Fibroblast of skin of right quadriceps (primary cell): ENCODE measurements at regions not wholly inside any gene's neighbourhood (a gene's known extent, or its start where the extent isn't known, plus 50 kb on each side); places are given as distances from the start of the nearest gene placed in this dataset.

Experiments used
- DNase-seq: peaks from one replicate; pipeline ENCODE4 v3.0.0-alpha.2; 2013

DNA sequence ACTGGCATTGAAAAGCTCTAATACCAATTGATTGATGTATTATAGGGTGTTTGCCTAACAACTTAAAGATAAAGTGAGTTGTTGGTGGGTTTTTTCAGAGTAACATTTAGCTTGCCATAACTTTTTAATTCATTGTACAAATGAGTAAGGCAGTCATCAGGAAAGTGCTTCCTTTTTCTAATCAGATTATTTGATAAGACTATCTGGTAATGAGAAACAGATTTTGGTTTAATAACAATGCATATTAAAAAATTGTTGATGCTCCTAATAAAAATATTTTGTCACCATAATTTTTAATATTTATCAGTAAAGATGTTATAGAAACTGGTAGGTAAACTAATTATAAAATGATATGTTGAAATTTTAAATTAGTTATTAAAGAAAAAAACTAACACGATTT, 51.3 kb downstream of the BLTP1 start:
- DNase-seq, result no peak

DNA sequence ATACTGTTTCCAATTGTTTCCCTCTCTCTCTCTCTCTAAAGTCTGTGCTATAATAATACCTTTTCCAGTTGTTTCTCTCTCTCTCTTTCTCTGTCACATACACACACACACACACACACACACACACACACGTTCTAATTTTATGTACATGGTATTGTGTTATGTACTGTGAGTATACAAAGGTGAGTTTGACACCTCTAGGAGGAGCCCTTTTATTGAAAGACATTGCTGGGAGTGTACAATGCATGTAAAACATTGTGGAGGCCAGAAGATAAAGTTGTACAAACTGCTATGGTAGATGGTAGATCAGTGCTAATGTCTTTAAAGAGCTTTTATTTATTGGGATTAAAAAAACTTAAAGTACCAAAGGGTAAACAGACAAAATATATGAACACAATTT, 53.6 kb downstream of the BLTP1 start:
- DNase-seq, result no peak

- no peak for DNase-seq
Measured at GRCh38 chr4:122212880-122213279, 60.7 kb downstream of the BLTP1 start.

DNA sequence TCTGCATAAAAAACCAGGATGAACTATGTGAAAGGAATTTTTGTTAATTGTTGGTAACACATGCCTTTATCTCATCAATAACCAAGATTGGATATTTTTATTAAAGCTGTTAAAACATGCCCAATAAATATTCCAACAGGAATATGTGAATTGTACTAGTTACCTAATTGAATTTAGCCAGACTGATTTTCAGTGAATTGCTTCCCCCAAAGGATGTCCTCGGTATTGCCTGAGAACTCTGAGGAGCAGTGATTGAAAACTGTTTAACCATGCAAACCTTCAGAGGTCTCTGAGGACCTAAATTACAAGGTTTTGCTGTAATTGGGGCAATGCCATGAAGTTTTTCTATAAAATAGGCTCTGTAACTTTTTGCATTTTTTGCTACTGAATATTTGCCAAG, 66.6 kb downstream of the BLTP1 start:
- peak; percentile 21 for DNase-seq

DNA sequence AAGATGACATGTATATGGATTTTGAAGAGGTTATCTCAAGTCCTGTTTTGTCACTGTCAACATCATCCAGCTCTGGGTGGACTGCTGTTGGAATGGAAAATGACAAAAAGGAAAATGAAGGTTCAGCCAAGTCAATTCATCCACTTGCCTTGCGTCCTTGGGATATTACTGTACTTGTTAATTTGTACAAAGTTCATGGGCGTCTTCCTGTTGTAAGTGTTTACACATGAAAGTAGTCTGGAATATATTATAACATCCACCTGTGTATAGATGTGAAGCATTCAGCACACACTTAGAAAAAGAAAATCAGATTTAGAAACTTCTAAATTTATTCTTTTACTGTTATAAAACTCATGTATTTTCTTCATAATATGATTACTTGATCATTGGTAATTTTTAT, 67.2 kb downstream of the BLTP1 start:
- no peak for DNase-seq

GRCh38 chr4:122221322-122221721, 69.2 kb downstream of the BLTP1 start:
- no peak for DNase-seq

- DNase-seq, result peak; percentile 36
Measured at GRCh38 chr4:122224348-122224747, 72.2 kb downstream of the BLTP1 start.

GRCh38 chr4:122227202-122227601, 75.1 kb downstream of the BLTP1 start:
- no peak for DNase-seq

DNA sequence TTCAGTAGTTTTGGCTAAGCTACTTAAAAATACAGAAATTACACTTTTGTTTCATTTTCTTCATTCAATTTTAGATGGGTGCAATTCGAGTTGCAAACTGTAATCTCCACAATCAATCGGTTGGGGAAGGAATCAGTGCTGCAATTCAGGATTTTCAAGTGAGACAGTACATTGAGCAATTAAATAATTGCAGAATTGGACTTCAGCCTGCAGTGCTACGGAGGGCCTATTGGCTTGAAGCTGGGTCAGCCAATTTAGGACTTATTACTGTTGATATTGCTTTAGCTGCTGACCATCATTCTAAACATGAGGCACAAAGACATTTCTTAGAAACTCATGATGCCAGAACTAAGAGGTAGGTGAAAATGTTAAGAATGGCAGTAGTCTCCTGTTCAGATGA, 77.7 kb downstream of the BLTP1 start:
- no peak for DNase-seq

- no peak for DNase-seq
Measured at GRCh38 chr4:122232633-122233032, 80.5 kb downstream of the BLTP1 start.

GRCh38 chr4:122234686-122235085, 82.6 kb downstream of the BLTP1 start:
- DNase-seq, result no peak

DNA sequence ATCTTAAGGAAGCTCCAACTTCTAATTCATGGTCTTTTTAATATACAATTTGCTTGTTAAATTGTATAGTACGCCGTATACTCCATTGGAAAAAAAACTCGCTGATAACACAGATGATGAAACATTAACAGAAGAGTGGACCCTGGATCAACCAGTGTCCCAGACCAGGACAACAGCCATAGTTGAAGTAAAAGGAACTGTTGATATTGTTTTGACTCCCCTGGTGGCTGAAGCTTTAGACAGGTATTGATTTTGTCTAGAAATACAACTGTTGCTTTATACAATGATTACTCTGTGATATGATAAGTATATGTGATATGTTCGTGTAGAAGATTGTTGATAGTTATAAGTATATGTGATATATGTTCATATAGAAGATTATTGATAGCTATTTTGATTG, 91.7 kb downstream of the BLTP1 start:
- no peak for DNase-seq

DNA sequence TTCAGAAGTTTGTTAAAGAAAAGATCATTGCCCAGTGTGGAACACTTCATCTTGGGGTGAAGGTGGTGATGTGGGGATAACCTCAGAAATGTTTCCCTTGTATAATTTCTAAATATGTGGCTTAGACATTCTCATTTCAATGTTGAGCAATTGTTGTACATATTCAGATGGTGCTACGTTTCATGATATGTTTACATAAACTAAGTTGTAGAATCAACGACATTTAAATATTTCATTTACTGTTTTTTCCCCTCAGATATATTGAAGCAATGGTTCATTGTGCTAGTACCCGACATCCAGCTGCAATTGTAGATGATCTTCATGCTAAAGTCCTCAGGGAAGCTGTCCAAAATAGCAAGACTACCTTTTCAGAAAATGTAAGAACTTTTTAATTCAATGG, 92.6 kb downstream of the BLTP1 start:
- no peak for DNase-seq

- no peak for DNase-seq
Measured at GRCh38 chr4:122246551-122246950, 94.4 kb downstream of the BLTP1 start.

- no peak for DNase-seq
Measured at GRCh38 chr4:122249357-122249756, 97.2 kb downstream of the BLTP1 start.

- DNase-seq, result no peak
Measured at GRCh38 chr4:122252584-122252983, 100.5 kb downstream of the BLTP1 start.

DNA sequence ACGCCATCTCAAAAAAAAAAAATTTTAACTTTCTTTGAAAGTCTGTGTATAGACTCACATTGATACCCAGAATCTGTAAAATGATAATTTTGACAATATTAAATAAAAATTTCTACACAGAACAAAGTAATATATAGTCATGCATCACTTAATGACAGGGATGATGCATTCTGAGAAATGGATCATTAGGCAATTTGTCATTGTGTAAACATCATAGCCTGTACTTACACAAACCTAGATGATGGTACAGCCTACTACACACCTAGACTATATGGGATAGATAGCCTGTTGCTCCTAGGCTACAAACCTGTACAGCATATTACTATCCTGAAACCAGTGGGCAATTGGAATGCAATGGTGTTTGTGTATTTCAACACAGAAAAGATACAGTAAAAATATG, 107.7 kb downstream of the BLTP1 start:
- no peak for DNase-seq

GRCh38 chr4:122276359-122276758, 102.5 kb upstream of the ADAD1 start:
- no peak for DNase-seq

DNA sequence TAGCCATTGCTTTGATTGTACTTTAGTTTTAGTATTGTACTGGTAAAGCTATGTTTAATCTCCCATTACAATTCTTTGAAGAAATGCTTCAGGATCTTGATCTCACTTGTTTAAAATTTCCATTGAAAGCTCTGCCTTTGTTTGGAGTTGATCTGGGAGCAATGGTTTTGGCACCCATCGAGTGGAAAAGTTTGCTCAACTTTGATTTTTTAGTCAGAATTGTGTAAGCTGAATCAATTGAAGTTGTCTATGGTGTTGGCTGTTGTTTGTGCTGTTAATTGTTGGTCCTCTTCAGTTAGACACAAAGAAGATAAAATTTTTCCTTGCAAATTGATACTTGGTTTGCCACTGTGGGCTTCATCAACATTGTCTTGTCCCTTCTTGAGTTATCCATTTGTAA, 99.8 kb upstream of the ADAD1 start:
- DNase-seq, result no peak

DNA sequence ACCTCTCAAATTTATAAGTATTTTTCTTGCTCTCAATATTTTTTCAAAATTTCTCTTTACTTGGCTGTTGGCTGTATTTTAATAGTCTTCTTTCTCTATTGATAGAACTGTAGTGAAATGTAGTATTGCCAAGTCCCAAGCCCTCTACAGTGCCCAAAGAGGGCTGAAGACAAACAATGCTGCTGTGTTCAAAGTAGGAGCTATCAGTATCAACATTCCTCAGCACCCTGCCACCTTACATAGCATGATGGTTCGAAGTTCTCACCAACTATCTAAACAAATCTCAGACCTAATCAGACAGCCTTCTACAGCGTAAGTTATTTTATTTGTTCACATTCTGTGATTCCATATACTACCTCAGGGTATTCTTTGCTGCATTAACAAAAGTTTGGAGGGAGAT, 99.1 kb upstream of the ADAD1 start:
- DNase-seq, result no peak

DNA sequence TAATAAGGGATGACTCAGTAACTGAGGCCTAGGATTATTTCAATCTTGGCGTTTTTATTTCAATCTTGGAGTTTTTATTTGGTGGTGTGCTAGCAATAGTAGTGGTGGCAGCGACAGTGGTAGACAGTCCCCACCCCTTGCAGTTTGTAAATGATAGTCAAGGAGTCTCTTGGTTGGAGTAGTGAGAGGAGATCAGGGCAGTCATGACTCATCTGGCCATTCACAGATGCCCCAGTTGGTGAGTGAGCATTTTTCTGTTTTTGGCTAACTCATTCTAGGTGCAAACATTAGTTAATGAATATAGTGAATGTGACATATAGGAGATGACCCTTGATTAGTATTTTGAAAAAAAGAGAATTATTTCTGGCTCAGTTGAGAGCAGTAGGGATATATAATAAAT, 93.5 kb upstream of the ADAD1 start:
- DNase-seq, result peak; percentile 8

GRCh38 chr4:122293374-122294365, 85.1 kb upstream of the ADAD1 start:
- no peak for DNase-seq

- no peak for DNase-seq
Measured at GRCh38 chr4:122297694-122298093, 81.1 kb upstream of the ADAD1 start.

DNA sequence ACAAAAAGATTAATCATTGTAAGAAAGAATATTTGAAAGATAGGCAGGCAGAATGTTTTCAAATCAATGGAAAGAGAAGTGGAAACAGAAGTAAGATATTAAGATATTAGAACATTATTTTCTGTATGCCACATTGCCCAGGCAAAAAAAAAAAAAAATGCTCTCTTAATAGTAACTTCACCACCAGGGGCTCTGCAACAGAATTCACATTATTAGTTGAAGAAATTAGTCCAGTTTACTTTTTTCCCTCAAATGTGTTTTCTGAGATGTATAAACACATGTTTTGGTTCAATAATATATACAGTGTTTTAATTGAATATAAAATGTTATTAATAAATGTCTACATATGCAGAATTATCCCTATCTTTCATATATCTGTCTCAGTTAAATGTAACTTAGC, 78.0 kb upstream of the ADAD1 start:
- DNase-seq, result no peak

- no peak for DNase-seq
Measured at GRCh38 chr4:122305853-122306252, 73.0 kb upstream of the ADAD1 start.
